Tibial nerve (tissue), 3 donors: ENCODE measurements at regions not wholly inside any gene's neighbourhood (a gene's known extent, or its start where the extent isn't known, plus 50 kb on each side); places are given as distances from the start of the nearest gene placed in this dataset.
A peak's percentile ranks its signal among the peaks of the same experiment; 100 is the strongest.

Experiments used
- POLR2A ChIP-seq, 2 donors: fragments of 450-650 bp; IDR thresholded peaks; one replicate each; pipeline ENCODE4 v1.6.1; 2017; ENCODE audit warnings: antibody characterized with exemption in 2 of 2, mild to moderate bottlenecking in 2 of 2, moderate library complexity in 2 of 2
- TF ChIP-seq, protein P1 (sequence below), 5 experiments: fragments of 200-600 bp in 3 of 5; fragments of 450-650 bp in 2 of 5; sonication (generic) in 3 of 5; IDR thresholded peaks; one replicate each; pipeline ENCODE4 v1.5.1; 2016 to 2019; ENCODE audit warnings: antibody characterized with exemption in 5 of 5, mild to moderate bottlenecking in 3 of 5, moderate library complexity in 2 of 5

GRCh38 chr2:203650860-203651613 is 55.4 kb upstream of the CD28 start:
- TF ChIP-seq, protein P1, sequence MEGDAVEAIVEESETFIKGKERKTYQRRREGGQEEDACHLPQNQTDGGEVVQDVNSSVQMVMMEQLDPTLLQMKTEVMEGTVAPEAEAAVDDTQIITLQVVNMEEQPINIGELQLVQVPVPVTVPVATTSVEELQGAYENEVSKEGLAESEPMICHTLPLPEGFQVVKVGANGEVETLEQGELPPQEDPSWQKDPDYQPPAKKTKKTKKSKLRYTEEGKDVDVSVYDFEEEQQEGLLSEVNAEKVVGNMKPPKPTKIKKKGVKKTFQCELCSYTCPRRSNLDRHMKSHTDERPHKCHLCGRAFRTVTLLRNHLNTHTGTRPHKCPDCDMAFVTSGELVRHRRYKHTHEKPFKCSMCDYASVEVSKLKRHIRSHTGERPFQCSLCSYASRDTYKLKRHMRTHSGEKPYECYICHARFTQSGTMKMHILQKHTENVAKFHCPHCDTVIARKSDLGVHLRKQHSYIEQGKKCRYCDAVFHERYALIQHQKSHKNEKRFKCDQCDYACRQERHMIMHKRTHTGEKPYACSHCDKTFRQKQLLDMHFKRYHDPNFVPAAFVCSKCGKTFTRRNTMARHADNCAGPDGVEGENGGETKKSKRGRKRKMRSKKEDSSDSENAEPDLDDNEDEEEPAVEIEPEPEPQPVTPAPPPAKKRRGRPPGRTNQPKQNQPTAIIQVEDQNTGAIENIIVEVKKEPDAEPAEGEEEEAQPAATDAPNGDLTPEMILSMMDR (IDR thresholded peaks at IDR 0.05): peak in 4 of 5 experiments; percentile 17 to 50 (median 26)
- no peak for TF ChIP-seq POLR2A (IDR thresholded peaks at IDR 0.05)
